WERI-Rb-1 (cell line): ENCODE measurements at regions not wholly inside any gene's neighbourhood (a gene's known extent, or its start where the extent isn't known, plus 50 kb on each side); places are given as distances from the start of the nearest gene placed in this dataset.

Experiments used
- DNase-seq: peaks from one replicate; pipeline ENCODE4 v3.0.0-alpha.2; 2020
- H3K27ac ChIP-seq: fragments of 250-450 bp; sonication (Bioruptor Pico); 2 replicates; pipeline ENCODE4 v1.5.1; 2020; ENCODE audit warnings: mild to moderate bottlenecking, moderate library complexity
- H3K27me3 ChIP-seq: fragments of 250-450 bp; sonication (Bioruptor Pico); 2 replicates; pipeline ENCODE4 v1.5.1; 2021; ENCODE audit warnings: mild to moderate bottlenecking, low read depth, moderate library complexity; ENCODE audit not compliant: insufficient read depth, severe bottlenecking
- H3K36me3 ChIP-seq: fragments of 250-450 bp; sonication (Bioruptor Pico); 2 replicates; pipeline ENCODE4 v1.5.1; 2020; ENCODE audit warnings: mild to moderate bottlenecking, moderate library complexity
- H3K4me3 ChIP-seq: 2 replicates; pipeline ENCODE4 v1.5.1; 2011; ENCODE audit warnings: low read depth, mild to moderate bottlenecking, control low read depth, low read length
- H3K9me3 ChIP-seq: fragments of 250-450 bp; sonication (Bioruptor Pico); 2 replicates; pipeline ENCODE4 v1.5.1; 2021; ENCODE audit warnings: mild to moderate bottlenecking, moderate library complexity; ENCODE audit not compliant: severe bottlenecking
- TF ChIP-seq, protein P1 (sequence below): IDR thresholded peaks from 2 replicates; pipeline ENCODE4 v1.5.1; 2011; ENCODE audit warnings: low read depth, mild to moderate bottlenecking, control low read depth, inconsistent platforms, low read length

DNA sequence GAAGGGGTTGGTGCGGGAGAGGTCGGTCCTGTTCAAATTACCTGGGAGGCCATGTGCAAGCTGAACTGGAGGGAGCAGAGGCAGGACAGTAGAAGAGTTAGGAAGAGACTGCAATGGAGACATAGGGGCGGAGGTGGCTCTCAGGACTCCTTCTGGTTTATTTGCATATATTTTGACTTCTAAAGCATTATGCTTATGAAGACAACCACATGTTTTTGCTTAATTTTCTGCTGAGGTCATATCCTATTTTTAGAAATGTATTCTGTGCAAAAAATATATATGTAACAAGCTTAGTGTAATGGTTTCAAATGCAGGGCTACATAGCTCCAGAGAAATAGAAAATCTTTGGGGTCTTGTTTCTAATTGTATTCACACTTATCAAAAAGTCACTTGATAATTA is 137.0 kb upstream of the MDM1 start:
- no peaks in the 10 kb centered on the region for H3K27me3 ChIP-seq
- TF ChIP-seq, protein P1, sequence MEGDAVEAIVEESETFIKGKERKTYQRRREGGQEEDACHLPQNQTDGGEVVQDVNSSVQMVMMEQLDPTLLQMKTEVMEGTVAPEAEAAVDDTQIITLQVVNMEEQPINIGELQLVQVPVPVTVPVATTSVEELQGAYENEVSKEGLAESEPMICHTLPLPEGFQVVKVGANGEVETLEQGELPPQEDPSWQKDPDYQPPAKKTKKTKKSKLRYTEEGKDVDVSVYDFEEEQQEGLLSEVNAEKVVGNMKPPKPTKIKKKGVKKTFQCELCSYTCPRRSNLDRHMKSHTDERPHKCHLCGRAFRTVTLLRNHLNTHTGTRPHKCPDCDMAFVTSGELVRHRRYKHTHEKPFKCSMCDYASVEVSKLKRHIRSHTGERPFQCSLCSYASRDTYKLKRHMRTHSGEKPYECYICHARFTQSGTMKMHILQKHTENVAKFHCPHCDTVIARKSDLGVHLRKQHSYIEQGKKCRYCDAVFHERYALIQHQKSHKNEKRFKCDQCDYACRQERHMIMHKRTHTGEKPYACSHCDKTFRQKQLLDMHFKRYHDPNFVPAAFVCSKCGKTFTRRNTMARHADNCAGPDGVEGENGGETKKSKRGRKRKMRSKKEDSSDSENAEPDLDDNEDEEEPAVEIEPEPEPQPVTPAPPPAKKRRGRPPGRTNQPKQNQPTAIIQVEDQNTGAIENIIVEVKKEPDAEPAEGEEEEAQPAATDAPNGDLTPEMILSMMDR: no peak
- H3K4me3 ChIP-seq: no peak overlapping the region
- H3K36me3 ChIP-seq: no peaks in the 10 kb centered on the region
- no peak overlapping the region for H3K27ac ChIP-seq
- H3K9me3 ChIP-seq: no peaks in the 10 kb centered on the region
- no peak for DNase-seq

DNA sequence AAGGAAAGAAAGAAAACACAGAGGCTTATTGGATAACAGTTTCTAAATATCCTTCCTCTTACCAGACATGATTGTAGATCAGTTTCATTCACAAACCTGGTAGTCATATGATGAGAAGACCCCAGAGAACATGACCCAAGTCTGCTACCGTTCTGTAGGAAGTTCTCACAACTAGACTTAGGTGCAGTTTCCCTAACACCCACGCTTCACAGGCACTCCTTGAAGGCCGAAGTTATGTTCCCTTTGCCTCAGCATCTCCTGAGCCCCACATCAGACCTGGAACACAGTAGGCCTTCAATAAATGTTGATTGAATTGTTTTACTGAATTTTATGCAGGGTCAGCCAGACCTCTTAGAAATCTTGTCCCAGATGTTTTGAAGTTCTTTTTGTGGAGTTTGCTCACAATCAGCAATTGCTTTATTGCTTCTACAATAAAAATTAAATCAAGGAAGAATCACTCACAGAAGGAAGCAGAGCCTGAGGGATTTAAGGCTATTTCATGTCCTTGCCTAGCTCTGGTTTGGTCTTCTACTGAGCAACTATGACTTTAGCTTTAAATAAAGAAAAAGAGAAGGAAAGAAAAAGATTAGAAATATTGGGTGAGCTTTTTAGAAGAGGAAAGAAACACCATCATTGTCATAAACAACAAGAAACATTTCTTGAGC is 138.6 kb upstream of the MDM1 start:
- no peak overlapping the region for H3K4me3 ChIP-seq
- no peaks in the 10 kb centered on the region for H3K9me3 ChIP-seq
- no peaks in the 10 kb centered on the region for H3K36me3 ChIP-seq
- H3K27me3 ChIP-seq: no peaks in the 10 kb centered on the region
- H3K27ac ChIP-seq: no peak overlapping the region
- TF ChIP-seq, protein P1: no peak
- no peak for DNase-seq

DNA sequence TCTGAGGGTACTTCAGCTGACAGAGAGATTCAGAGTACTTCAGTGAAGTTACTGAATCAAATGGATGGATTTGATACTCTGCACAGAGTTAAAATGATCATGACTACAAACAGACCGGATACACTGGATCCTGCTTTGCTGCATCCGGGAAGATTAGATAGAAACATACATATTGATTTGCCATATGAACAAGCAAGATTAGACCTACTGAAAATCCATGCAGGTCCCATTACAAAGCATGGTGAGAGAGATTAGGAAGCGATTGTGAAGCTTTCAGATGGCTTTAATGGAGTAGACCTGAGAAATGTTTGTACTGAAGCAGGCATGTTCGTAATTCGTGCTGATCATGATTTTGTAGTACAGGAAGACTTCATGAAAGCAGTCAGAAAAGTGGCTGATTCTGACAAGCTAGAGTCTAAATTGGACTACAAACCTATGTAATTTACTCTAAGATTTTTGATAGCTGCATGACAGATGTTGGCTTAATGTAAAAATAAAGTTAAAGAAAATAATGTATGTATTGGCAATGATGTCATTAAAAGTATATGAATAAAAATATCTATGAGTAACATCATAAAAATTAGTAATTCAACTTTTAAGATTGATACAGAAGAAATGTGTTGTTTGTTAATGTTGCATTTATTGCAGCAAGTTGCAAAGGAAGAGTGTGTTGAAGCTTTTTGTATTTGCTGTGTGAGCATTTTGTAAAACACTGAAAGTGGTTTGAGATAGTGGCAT is 136.1 kb upstream of the RAP1B start:
- no peak for DNase-seq
- Histone ChIP-seq H3K4me3 (no peak overlapping the region), H3K27me3 (no peaks in the 10 kb centered on the region), H3K27ac (no peak overlapping the region), H3K9me3 (no peaks in the 10 kb centered on the region), H3K36me3 (no peaks in the 10 kb centered on the region)
- TF ChIP-seq, protein P1: no peak

DNA sequence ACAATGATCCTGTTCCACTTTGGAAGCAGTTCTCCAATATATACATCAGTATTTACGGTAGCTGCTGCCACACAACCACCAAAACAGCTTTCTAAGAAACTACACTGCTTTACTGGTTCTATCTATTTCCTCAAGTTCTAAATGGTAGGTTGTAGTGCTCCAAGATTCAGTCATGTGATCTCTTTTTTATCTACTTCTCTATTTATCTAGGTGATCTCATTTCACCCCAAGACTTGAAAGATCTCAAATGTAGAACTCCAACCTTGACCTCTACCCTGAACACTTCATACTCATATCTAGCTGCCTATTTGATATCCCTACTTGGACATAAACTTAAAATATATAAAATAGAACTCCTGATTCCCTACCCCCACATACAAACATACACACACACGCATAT is 133.9 kb upstream of the RAP1B start:
- H3K27ac ChIP-seq: no peak overlapping the region
- TF ChIP-seq, protein P1: no peak

DNA sequence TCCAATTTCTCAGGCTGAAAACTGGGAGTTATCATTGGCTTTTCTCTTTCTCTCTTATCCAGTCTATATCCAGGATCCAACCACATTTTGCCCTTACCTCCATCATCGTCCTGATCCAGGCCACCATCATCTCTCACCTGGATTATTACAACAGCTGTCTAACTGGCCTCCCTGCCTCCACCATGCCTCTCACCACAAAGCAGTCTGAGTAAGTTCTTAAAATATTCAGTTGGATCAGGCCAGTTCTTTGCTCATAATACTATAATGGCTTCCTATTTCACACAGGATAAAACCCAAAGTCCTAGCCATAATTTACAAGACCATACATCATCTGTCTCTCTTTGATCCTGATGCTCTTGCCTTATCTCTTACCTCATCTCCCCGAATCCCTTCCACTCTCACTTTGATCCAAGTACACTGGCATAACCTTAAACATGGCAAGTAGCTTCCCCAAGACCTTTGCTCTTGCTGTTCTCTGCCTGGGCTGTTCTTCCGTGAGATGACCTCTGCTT is 133.4 kb upstream of the RAP1B start:
- TF ChIP-seq, protein P1: no peak
- no peak for DNase-seq
- H3K4me3 ChIP-seq: no peak overlapping the region
- no peaks in the 10 kb centered on the region for H3K36me3 ChIP-seq
- no peaks in the 10 kb centered on the region for H3K27me3 ChIP-seq
- H3K9me3 ChIP-seq: no peaks in the 10 kb centered on the region
- no peak overlapping the region for H3K27ac ChIP-seq

More for the DNA sequence above, 133.9 kb upstream of the RAP1B start:
- Histone ChIP-seq H3K4me3 (no peak overlapping the region), H3K36me3 (no peaks in the 10 kb centered on the region), H3K9me3 (no peaks in the 10 kb centered on the region), H3K27me3 (no peaks in the 10 kb centered on the region)
- no peak for DNase-seq
